ENCODE measurements at regions not wholly inside any gene's neighbourhood (a gene's known extent, or its start where the extent isn't known, plus 50 kb on each side); places are given as distances from the start of the nearest gene placed in this dataset.
"Not testable (repeated sequence)": the region's sequence is repeated elsewhere in the genome, so short reads cannot be mapped to it uniquely, and the experiment has no call there.

DNA sequence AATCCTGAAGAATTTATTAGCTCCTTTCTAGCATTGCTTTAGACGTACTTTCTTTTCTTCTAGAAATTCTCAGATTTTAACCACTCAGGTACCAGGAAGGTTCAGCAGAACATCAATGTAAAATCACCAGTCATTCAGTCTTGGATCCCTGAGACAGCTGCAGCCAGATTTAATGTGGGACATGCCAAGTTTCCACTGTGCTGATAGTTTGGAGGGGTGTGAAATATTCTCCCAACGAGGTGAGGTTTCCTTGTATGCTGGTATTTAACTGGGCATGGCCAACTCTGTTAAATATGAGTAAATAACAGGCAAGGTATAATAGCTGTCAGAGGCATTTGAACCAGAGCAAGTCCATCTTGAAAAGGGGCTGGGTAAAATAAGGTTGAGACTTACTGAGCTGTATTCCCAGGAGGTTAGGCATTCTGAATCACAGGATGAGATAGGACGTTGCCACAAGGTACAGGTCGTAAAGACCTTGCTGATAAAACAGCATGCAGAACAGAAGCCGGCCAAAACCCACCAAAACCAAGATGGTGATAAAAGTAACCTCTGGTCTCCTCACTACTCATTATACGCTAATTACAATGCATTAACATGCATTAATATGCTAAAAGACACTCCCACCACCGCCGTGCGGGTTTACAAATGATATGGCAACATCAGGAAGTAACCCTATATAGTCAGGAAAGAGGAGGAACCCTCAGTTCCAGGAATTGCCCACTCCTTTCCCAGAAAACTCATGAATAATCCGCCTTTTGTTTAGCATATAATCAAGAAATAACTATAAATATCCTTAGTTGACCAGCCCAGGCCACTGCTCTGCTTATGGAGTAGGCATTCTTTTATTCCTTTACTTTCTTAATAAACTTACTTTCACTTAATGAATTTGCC lies 75.2 kb upstream of the RASSF8 start:
- in situ Hi-C loops (cut with HindIII; ENCODE audit: low sequenced_read_pairs), result no loop called here

DNA sequence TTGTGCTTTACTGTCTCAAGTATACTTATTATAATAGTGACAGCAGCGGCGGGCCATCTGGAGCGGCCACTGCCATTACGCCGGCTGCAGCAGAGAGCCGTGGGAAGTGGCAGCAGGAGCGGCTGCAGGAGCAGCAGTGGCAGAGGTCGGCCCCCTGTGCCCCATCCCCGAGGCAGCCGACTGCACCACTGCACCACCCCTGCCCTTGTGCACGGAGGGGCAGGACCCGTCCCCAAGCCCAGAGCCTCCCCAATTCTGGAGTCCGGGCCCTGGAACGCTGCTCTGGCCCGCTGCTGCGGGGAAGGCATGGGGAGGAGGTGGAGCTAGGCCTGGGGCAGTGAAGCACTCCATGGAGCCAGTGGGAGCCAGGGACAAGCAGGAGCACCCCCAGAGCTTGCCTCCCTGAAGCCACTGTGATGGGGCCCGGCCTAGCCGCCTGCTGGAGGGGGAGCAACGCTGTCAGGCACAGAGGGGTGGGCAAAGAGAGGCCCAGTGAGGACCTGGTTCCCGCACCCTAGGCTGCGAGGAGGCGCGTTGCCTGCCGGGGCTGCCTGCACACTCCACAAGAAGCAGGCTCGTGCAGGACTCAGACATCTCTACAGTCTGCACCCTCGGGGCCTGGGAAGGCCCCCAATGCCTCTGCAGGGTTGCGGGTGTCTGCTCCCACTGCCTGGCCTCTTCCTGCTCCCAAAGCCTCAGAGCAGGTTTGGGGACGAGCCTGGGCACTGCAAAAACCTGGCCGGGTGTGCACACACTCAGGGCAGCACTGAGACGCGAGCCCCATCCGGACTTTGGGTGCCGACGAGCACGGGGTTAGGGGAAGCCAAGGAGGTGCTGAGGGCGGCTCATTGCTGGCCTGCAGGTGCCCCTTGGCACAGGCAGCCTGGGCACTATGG lies 74.2 kb upstream of the RASSF8 start:
- in situ Hi-C loops (cut with HindIII; ENCODE audit: low sequenced_read_pairs), result no loop called here
- DNase-seq (ENCODE audit: low spot score), result no peak

More for the DNA sequence above, 75.2 kb upstream of the RASSF8 start:
- DNase-seq (ENCODE audit: low spot score), result no peak

DNA sequence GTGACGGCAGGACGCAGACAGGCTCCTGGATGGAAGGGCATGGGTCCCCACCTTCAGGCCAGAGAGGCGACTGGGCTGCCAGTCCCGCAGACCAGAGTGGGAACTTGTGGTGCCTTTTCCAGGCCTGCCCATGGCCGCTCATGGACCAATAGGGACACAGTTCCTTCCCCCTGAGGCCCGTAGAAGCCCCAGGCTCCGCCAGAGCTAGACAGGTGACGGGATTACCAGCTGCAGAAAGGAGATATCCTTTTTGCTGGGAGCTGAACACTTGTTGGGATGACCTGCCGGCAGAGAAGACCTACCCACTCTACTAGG lies 73.6 kb upstream of the RASSF8 start:
- no peak for DNase-seq (ENCODE audit: low spot score)
- in situ Hi-C loops (cut with HindIII; ENCODE audit: low sequenced_read_pairs), result no loop called here

DNA sequence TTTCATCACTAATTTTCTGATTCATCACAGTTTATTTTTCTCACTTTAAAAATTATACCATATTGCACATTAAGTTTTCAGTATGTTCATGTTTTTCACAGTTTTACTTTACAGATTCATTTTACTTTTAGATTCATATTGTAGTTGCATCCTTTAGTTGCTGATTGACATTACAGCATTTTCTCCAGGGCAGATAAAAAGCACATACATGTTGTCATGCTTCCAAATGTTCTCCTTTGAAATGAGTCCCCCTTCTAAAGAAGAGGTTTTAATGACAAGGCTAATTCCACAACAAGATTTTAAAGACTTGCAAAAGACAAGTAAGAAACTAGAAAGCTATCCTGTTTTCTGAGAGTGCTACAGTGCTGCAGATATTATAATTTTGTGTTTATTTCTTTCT lies 72.1 kb upstream of the RASSF8 start:
- in situ Hi-C loops (cut with HindIII; ENCODE audit: low sequenced_read_pairs), result no loop called here
- DNase-seq (ENCODE audit: low spot score), result no peak

DNA sequence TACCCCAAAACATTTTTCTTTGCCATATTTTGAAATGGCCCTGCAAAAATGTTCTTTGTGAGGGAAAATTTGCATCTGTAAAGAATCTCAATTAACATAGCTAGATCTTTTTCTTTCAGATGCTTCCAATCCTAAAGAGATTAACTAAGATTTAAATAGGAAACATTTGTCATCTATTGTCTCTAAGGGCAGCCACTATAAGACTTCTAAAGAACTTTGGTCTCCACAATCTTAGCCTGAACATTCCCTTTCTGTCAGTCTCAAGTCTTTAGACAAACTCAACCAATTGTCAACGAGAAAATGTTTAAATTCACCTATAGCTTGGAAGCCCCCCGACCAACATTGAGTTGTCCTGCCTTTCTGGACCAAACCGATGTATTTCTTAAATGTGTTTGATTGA lies 71.1 kb upstream of the RASSF8 start:
- no peak for DNase-seq (ENCODE audit: low spot score)
- in situ Hi-C loops (cut with HindIII; ENCODE audit: low sequenced_read_pairs), result no loop called here

DNA sequence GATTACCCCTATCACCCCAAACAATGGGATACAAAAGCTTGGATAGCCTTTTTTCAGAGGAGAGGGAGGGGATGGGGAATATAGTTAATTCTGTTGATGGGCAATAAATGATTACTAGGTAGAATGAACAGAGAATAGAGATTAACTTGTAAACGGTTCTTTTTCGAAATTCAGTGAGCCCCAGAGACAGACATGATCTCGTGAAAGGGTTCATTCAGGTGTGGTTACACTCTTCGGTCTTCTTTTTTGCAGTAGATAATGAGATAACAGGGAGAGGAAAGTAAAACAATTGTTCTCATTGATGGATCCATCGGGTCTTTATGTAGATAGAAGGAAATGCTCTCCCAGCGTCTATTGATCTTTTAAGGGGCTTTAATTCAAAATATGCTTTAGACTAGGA lies 69.3 kb upstream of the RASSF8 start:
- in situ Hi-C loops (cut with HindIII; ENCODE audit: low sequenced_read_pairs), result no loop called here
- no peak for DNase-seq (ENCODE audit: low spot score)

DNA sequence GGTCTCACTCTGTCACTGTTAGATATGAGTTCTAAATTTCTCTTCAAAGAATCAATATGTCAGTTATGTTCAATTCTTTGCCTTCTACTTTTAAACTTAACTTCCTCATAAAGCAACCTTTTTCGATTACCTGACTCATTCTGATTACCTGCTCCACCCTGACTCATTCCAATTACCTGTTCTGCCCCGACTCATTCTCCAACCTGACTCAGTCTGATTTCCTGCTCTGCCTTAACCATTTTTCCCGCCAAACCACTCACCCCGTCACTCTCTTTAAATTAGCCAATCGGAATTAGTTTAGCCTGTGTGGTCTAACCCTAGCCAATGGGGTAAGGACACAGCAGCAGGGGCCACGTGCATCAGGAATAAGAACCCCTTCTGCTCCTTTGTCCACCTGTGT lies 67.4 kb upstream of the RASSF8 start:
- in situ Hi-C loops (cut with HindIII; ENCODE audit: low sequenced_read_pairs); DNase-seq (ENCODE audit: low spot score): not testable (repeated sequence)

DNA sequence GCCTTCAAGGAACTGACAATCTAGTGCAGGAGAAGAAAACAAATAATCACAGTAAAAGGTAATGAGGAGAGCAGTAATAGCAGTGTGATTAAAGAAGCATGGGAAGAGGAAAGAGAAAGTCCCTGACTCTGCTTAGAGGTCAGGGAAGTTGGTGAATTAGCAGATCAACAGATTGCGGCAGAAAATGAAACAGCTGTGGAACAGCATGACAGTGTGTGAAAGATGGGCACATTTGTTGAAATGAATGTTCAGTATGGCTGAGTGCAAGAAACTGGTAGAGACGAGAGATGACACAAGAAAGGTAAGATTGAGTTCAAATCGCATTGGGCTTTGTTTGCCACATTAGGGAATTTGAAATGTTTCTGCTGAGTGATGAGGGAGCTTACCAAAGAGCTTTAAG lies 63.7 kb upstream of the RASSF8 start:
- DNase-seq (ENCODE audit: low spot score), result peak; percentile 3
- in situ Hi-C loops (cut with HindIII; ENCODE audit: low sequenced_read_pairs), result no loop called here

DNA sequence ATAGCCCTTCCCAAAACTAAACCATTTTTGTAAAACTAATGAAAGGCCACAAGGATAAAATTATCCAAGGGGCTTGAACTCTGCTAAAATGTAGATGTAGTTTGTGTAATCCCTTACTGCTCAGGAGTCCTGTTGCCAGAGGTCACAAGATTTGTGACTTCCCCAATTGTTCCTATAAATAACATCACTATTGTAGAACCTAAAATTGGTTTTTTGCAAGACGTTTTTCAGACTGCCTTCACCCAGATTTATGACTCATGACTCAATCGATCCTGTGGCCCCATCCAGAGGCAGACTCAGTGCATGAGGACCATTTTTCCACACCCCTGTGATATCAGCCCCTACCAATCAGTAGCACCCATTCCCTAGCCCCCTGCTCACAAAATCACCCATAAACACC lies 61.5 kb upstream of the RASSF8 start:
- in situ Hi-C loops (cut with HindIII; ENCODE audit: low sequenced_read_pairs), result no loop called here
- DNase-seq (ENCODE audit: low spot score), result no peak

DNA sequence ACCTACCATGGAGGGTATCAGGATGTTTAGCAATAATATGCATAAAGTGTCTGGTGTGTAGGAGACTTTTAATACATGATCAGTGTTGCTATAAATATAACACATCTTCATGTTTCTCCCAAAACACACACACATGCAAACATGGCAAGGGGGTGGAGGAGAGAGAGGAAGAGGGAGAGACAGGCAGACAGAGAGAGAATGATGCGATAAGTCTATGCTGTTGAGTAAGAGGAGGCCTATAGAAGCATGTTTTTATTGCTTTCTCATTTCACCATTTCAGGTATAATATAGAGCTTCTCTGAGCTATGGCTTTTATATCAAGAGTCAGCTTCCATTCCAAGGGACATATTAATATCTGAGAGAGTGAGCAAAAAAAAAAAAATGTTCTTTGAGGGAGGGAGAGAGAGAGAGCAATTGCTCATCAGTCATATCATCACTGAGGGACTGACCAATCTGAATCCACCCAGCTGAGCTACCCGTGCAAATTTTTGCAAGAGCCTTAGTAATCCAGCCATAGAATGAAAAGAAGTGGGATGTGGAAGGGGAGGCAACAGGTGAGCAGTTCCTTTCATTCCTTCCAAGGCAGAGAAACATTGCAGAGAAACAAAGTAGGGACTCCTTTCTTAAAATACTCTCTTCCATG lies 54.8 kb upstream of the RASSF8 start:
- in situ Hi-C loops (cut with HindIII; ENCODE audit: low sequenced_read_pairs), result no loop called here
- no peak for DNase-seq (ENCODE audit: low spot score)

DNA sequence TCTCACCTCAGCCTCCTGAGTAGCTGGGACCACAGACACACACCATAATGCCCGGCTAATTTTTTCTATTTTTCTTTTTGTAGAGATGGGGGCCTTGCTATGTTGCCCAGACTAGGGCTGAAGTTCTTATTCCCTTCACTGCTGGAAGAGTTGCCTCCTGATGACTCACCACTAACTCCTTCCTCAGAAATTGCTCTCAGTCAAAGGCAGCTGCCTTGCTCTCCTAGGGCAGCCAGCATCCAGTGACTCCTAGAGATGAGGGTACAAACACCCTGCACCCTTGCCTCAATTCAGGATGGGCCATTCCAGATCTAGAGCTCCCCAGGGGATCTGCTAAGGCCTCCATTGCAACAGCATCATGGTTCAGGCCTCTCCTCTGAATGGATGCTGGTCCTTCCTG lies 54.0 kb upstream of the RASSF8 start:
- DNase-seq (ENCODE audit: low spot score), result no peak
- in situ Hi-C loops (cut with HindIII; ENCODE audit: low sequenced_read_pairs), result no loop called here

DNA sequence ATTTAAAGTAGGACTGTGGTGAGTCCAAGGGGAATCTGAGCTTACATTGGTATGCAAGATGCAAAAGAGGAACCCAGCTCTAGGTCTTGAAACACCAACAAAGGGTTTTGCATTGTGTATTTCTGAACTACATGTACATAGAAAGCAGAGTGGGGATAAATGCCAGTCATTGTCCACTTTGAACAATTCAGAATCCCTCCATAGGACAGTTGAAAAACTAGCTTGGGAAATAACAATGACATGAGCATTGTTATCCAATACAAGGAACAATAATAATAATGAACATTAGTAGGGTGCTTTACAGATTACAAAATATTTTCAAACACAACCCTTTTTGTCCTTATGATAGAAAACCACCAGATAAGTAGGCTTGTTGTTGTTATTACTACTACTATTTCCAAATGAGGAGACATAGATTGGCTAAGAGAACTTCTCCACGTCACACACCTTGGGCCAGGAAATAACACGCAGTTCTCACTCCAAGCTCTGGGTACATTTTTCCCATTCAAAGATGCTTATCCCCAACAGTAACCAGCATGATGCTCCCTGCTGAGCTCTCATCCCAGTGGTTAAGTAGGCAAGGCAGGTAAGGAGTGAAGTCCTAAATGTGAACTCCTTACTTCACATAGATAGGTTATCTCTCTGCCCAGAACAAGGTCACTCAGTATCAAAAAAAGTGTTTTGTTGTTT lies 51.7 kb upstream of the RASSF8 start:
- no peak for DNase-seq (ENCODE audit: low spot score)
- in situ Hi-C loops (cut with HindIII; ENCODE audit: low sequenced_read_pairs), result no loop called here

Measured in G401 (cell line).